Adrenal gland (tissue), 9 donors: ENCODE measurements at regions not wholly inside any gene's neighbourhood (a gene's known extent, or its start where the extent isn't known, plus 50 kb on each side); places are given as distances from the start of the nearest gene placed in this dataset.

Experiments
- DNase-seq, 7 donors: peaks; one replicate each; pipeline ENCODE4 v3.0.0-alpha.2; 2019 to 2020
- H3K27ac ChIP-seq, 5 donors: fragments of 200-600 bp; sonication (generic) in 4 of 5; 1 replicate in 3 of 5; 2 replicates in 2 of 5; pipeline versions ENCODE4 v1.5.1 to v1.8.0; 2016 to 2020; ENCODE audit warnings: mild to moderate bottlenecking in 1 of 5
- H3K27me3 ChIP-seq: fragments of 200-600 bp; 2 replicates; pipeline ENCODE4 v1.8.0; 2021
- H3K36me3 ChIP-seq, 2 donors: fragments of 200-600 bp; replicated peaks in 1 of 2; 1 replicate in 1 of 2; 2 replicates in 1 of 2; pipeline versions ENCODE4 v1.5.1 to v1.8.0; 2018 to 2022
- H3K4me1 ChIP-seq, 2 donors: fragments of 200-600 bp; replicated peaks in 1 of 2; 1 replicate in 1 of 2; 2 replicates in 1 of 2; pipeline versions ENCODE4 v1.5.1 to v1.8.0; 2018 to 2021
- H3K4me3 ChIP-seq, 4 donors: fragments of 200-600 bp; sonication (generic) in 3 of 4; one replicate each; pipeline ENCODE4 v1.5.1; 2016 to 2018
- H3K9me3 ChIP-seq, 3 donors: fragments of 200-600 bp; sonication (generic) in 1 of 3; replicated peaks in 1 of 3; 1 replicate in 2 of 3; 2 replicates in 1 of 3; pipeline versions ENCODE4 v1.5.1 to v1.8.0; 2016 to 2021
- CTCF ChIP-seq, 6 experiments: fragments of 450-650 bp in 4 of 6; fragments of 200-600 bp in 2 of 6; sonication (generic) in 1 of 6; IDR thresholded peaks; 1 replicate in 5 of 6; 2 replicates in 1 of 6; pipeline versions ENCODE4 v1.5.1 to v1.8.0; 2016 to 2021; ENCODE audit warnings: antibody characterized with exemption in 6 of 6, mild to moderate bottlenecking in 2 of 6, moderate library complexity in 1 of 6
- POLR2A ChIP-seq, 2 donors: fragments of 450-650 bp; IDR thresholded peaks; one replicate each; pipeline ENCODE4 v1.6.1; 2017; ENCODE audit warnings: antibody characterized with exemption in 2 of 2, mild to moderate bottlenecking in 2 of 2, moderate library complexity in 1 of 2
- WGBS, 4 donors: extraction: QIAGEN DNeasy Blood & Tissue Kit in 2 of 4; methylation state at CpG; one replicate each; pipeline versions ENCODE4 v1.1.5 to v1.1.7; 2013 to 2017; 5-methylcytosine and 5-hydroxymethylcytosine counted together
- intact Hi-C, 2 donors: fragments of 100-400 bp; cut with DNase I; formaldehyde crosslinking; loops; one replicate each; pipeline versions ENCODE4 v1.14.1 to v1.15.0; 2022 to 2023
- donor health status: healthy with polysubstance abuse.
- donor health status: Bipolar disorder and iron deficiency.
- donor health status: DM: yes; HTN: yes; CAD: no.
- donor health status: DM: no; HTN: no; CAD: no.
- donor health status: DM: no; HTN: no; CAD: no.

- Histone ChIP-seq H3K27ac (no peak overlapping the region), H3K9me3 (no peaks in the 10 kb centered on the region), H3K4me1 (no peaks in the 10 kb centered on the region), H3K36me3 (no peaks in the 10 kb centered on the region), H3K4me3 (no peak overlapping the region), H3K27me3 (no peaks in the 10 kb centered on the region)
- 77 to 82% (median 80%) methylated on average over 9 to 10 of the region's 10 CpGs for WGBS, 4 donors
- no peak for DNase-seq
- TF ChIP-seq POLR2A (IDR thresholded peaks at IDR 0.05) (no peak), CTCF (IDR thresholded peaks at IDR 0.05) (no peak)
- intact Hi-C loops = no loop called here
These were observed 78.6 kb upstream of the PITRM1 start for GRCh38 chr10:3251172-3251571.

GRCh38 chr10:3249307-3249889 is 76.8 kb upstream of the PITRM1 start:
- intact Hi-C loops = loop anchor here in 1 of 2 donors (10.0 kb wide), 1 partner anchor 1515 kb away; no protein-coding TSS in a partner anchor
- TF ChIP-seq POLR2A (IDR thresholded peaks at IDR 0.05) = no peak
- no peak for TF ChIP-seq CTCF (IDR thresholded peaks at IDR 0.05)
- Histone ChIP-seq H3K4me3 (no peak overlapping the region), H3K36me3 (no peaks in the 10 kb centered on the region), H3K27me3 (no peaks in the 10 kb centered on the region), H3K4me1 (no peaks in the 10 kb centered on the region), H3K9me3 (no peaks in the 10 kb centered on the region), H3K27ac (no peak overlapping the region)
- DNase-seq = no peak
- 69 to 77% (median 74%) methylated on average over 5 of the region's 5 CpGs for WGBS, 4 donors

DNA sequence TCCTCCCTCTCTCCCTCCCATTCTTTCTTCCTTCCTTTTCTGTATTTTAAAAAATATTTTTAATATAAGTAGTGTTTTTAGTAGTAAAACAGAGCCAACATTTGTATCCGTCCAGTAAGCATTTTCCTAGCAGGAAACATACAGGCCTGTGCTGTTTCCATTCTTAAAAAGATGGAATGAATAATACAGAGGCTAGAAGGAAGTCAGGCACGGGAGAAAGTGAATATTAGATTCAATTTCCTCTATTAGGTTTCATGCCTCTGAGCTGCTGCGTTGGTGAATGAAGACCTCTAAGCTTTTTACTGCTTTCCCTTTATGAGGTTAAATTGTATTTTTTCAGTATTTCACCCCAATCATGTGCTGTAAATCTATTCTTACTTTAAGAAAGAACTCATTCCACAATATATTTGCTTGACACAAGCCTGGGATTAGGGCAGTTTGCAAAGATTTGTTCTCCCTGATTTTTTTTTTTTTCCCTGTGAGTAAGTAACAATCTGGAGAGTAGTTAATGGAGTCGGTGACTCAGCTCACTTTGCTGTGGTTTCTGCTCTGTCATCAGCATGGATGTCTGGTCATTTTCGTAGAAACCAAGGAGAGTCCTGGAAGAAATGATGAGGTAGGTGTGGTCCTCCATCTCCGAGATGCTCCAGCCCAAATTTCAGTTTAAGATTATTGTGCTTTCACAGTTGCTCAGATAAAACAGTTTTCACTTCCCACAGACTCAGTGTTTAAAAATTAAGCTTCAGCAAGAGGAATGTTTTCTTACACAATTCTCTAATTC is 76.1 kb upstream of the PITRM1 start:
- Histone ChIP-seq H3K4me1 (no peaks in the 10 kb centered on the region), H3K27ac (peak overlapping the region in 2 of 5 donors; percentile 23 to 50), H3K9me3 (no peaks in the 10 kb centered on the region), H3K36me3 (no peaks in the 10 kb centered on the region), H3K27me3 (no peaks in the 10 kb centered on the region), H3K4me3 (no peak overlapping the region)
- no peak for DNase-seq
- no peak for TF ChIP-seq CTCF (IDR thresholded peaks at IDR 0.05)
- WGBS, 4 donors = 29 to 37% (median 33%) methylated on average over 6 of the region's 6 CpGs
- intact Hi-C loops = loop anchor here in 1 of 2 donors (10.0 kb wide), 1 partner anchor 1516 kb away; no protein-coding TSS in a partner anchor

GRCh38 chr10:3245395-3245794 is 72.8 kb upstream of the PITRM1 start:
- Histone ChIP-seq H3K4me1 (no peaks in the 10 kb centered on the region), H3K4me3 (no peak overlapping the region), H3K36me3 (no peaks in the 10 kb centered on the region), H3K27me3 (peaks cover 4% of the 10 kb centered on the region), H3K9me3 (no peaks in the 10 kb centered on the region), H3K27ac (no peak overlapping the region)
- TF ChIP-seq CTCF (IDR thresholded peaks at IDR 0.05) = no peak
- no peak for TF ChIP-seq POLR2A (IDR thresholded peaks at IDR 0.05)
- intact Hi-C loops = loop anchor here in 1 of 2 donors (10.0 kb wide), 1 partner anchor 1519 kb away; no protein-coding TSS in a partner anchor
- DNase-seq = no peak
- WGBS, 4 donors = 84 to 90% (median 88%) methylated on average over 11 of the region's 11 CpGs
